Activated naive CD8-positive, alpha-beta T cell treated with anti-CD3 and anti-CD28 coated beads, Interleukin-2, amount 10 ng/mL, durations not matched to agents 7 days and 5 days (primary cell): ENCODE measurements at regions not wholly inside any gene's neighbourhood (a gene's known extent, or its start where the extent isn't known, plus 50 kb on each side); places are given as distances from the start of the nearest gene placed in this dataset.
"Not testable (repeated sequence)": the region's sequence is repeated elsewhere in the genome, so short reads cannot be mapped to it uniquely, and the experiment has no call there.

ENCODE experiments used
- ATAC-seq: fragments of 150-1000 bp; cut with Tn5 transposase; one replicate; pipeline ENCODE4 v1.10.0; 2021; ENCODE audit warnings: low read depth, moderate library complexity
- POLR2A ChIA-PET: fragments of 350-600 bp; sonication (Branson Sonifier 250); formaldehyde crosslinking; loops from one replicate; lab custom pipeline; 2021; ENCODE audit warnings: antibody characterized with exemption; lab: Charles Lee
- DNase-seq: peaks from one replicate; pipeline ENCODE4 v3.0.0; 2021
- H3K27ac Mint-ChIP-seq: one replicate; pipeline ENCODE4 v1.8.0; 2022; ENCODE audit warnings: mild to moderate bottlenecking, mixed read lengths
- H3K27me3 Mint-ChIP-seq: one replicate; pipeline ENCODE4 v1.8.0; 2022; ENCODE audit warnings: mild to moderate bottlenecking, moderate library complexity, mixed read lengths
- H3K36me3 Mint-ChIP-seq: one replicate; pipeline ENCODE4 v1.8.0; 2021; ENCODE audit warnings: mild to moderate bottlenecking, mixed read lengths
- H3K4me1 Mint-ChIP-seq: one replicate; pipeline ENCODE4 v1.8.0; 2021; ENCODE audit warnings: mixed read lengths
- H3K4me3 Mint-ChIP-seq: one replicate; pipeline ENCODE4 v1.8.0; 2022; ENCODE audit warnings: mild to moderate bottlenecking, moderate library complexity, mixed read lengths
- H3K9me3 Mint-ChIP-seq: one replicate; pipeline ENCODE4 v1.8.0; 2021; ENCODE audit warnings: mixed read lengths

DNA sequence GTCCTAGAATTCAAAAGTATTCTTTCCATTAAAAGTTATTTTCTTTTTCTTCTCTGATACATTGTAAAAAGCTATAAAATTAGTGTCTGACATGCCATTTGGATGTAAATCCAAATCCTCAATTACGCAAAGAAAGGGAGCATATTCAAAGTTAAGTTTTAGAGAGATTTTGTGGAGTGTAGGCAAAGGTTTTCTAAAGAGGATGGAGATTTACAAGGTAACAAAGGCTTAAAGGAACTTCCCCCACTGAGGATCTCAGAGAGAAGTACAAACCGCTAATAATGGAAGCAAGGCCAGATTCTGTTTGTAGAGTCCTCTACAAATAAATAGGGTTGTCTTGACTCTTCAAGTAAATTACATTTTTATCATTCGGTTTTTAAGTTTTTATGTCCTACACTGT, 91.0 kb upstream of the MAPK10 start:
- Mint-ChIP-seq H3K27me3 (peaks cover 10% of the 10 kb centered on the region), H3K36me3 (no peaks in the 10 kb centered on the region), H3K9me3 (no peaks in the 10 kb centered on the region), H3K27ac (no peak overlapping the region), H3K4me3 (no peak overlapping the region), H3K4me1 (no peaks in the 10 kb centered on the region)
- DNase-seq (no peak), ATAC-seq (no peak)
- POLR2A ChIA-PET = no interaction called here

DNA sequence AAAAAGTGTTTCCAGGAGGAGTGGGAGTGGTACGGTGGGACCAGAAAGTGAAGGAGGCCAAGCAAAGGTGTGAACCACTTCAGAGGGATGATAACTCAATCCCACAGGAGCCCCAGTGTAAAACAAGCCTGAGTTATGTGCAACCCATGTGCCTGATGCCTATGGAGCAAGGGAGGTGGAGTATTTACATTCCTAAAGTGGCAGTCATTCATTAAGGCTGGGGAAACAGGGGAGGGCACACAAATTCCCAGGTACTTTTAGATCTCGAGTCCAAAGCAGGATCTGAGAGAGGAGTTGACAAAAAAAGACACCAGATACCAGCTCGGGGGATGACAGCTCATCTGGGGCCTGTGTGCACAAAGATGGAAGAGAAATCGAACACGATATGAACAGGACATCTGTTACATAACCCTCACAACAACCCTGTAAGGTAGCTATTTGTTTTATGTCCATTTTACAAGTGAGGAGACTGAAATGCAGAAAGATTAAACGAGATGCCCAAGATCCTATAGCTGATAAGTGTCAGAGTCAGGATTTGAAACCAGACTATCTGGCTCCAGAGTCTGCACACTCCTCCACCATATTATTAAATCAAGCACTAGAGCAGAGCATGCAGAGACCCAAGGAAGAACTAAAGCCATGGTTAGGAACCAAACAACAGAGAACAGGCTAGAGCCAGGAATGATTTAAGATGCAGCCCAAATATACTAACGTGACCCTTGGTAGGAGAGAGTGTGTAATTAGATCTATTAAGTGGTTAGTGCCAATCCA, 91.9 kb upstream of the MAPK10 start:
- Mint-ChIP-seq H3K27ac (no peak overlapping the region), H3K9me3 (no peaks in the 10 kb centered on the region), H3K36me3 (no peaks in the 10 kb centered on the region), H3K4me3 (no peak overlapping the region), H3K27me3 (peaks cover 12% of the 10 kb centered on the region), H3K4me1 (no peaks in the 10 kb centered on the region)
- POLR2A ChIA-PET = no interaction called here
- DNase-seq = no peak
- no peak for ATAC-seq

DNA sequence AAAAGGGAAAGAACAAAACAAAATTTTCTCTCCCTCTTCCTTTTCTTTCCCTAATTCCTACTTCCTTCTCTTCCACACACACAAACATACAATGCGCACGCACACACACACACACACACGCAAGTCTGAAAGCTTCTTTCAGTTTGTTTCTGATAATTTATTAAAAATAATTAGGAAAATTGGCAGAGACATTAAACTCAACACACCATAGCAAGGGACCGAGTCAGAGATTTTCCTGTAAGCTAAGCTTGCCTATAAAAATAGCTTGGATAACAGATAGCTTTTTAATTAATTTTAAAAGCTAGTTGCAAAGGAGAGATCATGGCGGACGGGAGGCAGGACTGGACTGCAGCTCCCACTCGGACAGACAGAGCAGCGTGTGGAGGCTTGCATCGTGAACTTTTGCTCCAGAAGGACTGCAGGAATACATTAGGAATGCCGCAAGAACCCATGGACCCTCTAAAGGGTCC, 92.6 kb upstream of the MAPK10 start:
- H3K27ac Mint-ChIP-seq = no peak overlapping the region
- H3K36me3 Mint-ChIP-seq = no peaks in the 10 kb centered on the region
- POLR2A ChIA-PET = no interaction called here
- H3K27me3 Mint-ChIP-seq = peaks cover 16% of the 10 kb centered on the region
- ATAC-seq (no peak), DNase-seq (no peak)
- H3K9me3 Mint-ChIP-seq = no peaks in the 10 kb centered on the region
- no peak overlapping the region for H3K4me3 Mint-ChIP-seq
- H3K4me1 Mint-ChIP-seq = no peaks in the 10 kb centered on the region

- Mint-ChIP-seq H3K9me3 (no peaks in the 10 kb centered on the region), H3K36me3 (no peaks in the 10 kb centered on the region), H3K27ac (no peak overlapping the region), H3K27me3 (peaks cover 18% of the 10 kb centered on the region), H3K4me3 (no peak overlapping the region), H3K4me1 (no peaks in the 10 kb centered on the region)
- ATAC-seq = no peak
- no peak for DNase-seq
- POLR2A ChIA-PET = no interaction called here
Measured at GRCh38 chr4:86452924-86453531, 93.2 kb upstream of the MAPK10 start.

DNA sequence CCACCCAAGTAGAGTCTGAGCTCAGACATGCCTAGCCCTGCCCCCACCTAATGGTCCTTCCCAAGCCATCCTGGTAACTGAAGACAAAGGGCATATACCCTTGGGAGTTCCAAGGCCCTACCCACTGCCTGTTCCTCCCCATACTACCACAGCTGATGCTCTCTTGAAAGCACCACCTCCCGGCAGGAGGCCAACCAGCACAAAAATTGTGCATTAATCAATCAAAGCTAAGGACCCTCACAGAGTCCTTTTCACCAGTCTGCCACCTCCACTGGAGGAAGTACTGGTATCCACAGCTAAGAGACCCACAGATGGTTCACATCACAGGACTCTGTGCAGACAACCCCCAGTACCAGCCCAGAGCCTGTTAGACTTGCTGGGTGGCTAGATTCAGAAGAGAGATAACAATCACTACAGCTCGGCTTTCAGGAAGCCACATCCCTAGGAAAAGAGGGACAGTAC, 93.8 kb upstream of the MAPK10 start:
- H3K9me3 Mint-ChIP-seq, H3K4me3 Mint-ChIP-seq, H3K36me3 Mint-ChIP-seq, H3K4me1 Mint-ChIP-seq, H3K27ac Mint-ChIP-seq, POLR2A ChIA-PET, DNase-seq, ATAC-seq: not testable (repeated sequence)
- H3K27me3 Mint-ChIP-seq = peaks cover 19% of the 10 kb centered on the region

GRCh38 chr4:86461849-86462248, 102.0 kb upstream of the MAPK10 start:
- POLR2A ChIA-PET = no interaction called here
- Mint-ChIP-seq H3K9me3 (peaks cover 7% of the 10 kb centered on the region), H3K27me3 (peaks cover 13% of the 10 kb centered on the region), H3K27ac (no peak overlapping the region), H3K4me1 (no peaks in the 10 kb centered on the region), H3K4me3 (no peak overlapping the region), H3K36me3 (no peaks in the 10 kb centered on the region)
- DNase-seq (no peak), ATAC-seq (no peak)

- Mint-ChIP-seq H3K27me3 (peaks cover 6% of the 10 kb centered on the region), H3K4me3 (no peak overlapping the region), H3K27ac (peak overlapping the region; percentile 32), H3K9me3 (no peaks in the 10 kb centered on the region), H3K4me1 (peaks cover 3% of the 10 kb centered on the region), H3K36me3 (no peaks in the 10 kb centered on the region)
- POLR2A ChIA-PET = no interaction called here
- DNase-seq (no peak), ATAC-seq (no peak)
Measured at GRCh38 chr4:86472377-86473019, 112.6 kb upstream of the MAPK10 start.

DNA sequence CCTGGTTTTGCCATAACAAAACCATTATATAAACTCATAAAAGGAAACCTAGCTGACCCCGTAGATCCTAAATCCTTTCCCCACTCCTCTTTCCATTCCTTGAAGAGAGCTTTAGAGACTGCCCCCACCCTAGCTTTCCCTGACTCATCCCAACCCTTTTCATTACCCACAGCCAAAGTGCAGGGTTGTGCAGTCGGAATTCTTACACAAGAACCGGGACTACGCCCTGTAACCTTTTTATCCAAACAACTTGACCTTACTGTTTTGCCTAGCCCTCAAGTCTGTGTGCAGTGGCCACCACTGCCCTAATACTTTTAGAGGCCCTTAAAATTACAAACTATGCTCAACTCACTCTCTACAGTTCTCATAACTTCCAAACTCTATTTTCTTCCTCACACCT, 116.0 kb upstream of the PTPN13 start:
- H3K27me3 Mint-ChIP-seq, H3K27ac Mint-ChIP-seq, DNase-seq, ATAC-seq, H3K9me3 Mint-ChIP-seq, H3K4me1 Mint-ChIP-seq, H3K4me3 Mint-ChIP-seq, POLR2A ChIA-PET, H3K36me3 Mint-ChIP-seq: not testable (repeated sequence)

DNA sequence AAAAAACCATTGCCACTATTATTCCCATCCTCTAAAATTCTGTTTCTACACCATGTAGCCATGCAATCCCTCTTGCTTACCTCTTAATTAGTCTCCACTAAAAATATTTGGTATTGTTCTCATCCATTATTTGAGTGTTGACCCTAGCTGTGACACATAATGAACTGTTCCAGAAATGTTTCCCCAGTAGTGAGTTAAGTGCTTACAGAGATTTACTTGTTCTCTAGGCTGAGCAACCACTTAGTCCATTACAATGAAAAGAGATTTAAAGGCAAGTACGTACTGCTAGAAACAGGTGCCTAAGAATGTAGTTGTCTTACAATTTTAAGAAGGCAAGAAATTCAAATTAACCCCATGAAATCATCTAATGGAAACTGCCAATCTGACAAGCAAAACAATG, 112.7 kb upstream of the PTPN13 start:
- H3K4me1 Mint-ChIP-seq = peaks cover 10% of the 10 kb centered on the region
- POLR2A ChIA-PET = no interaction called here
- H3K27ac Mint-ChIP-seq = no peak overlapping the region
- H3K27me3 Mint-ChIP-seq = peaks cover 8% of the 10 kb centered on the region
- DNase-seq (no peak), ATAC-seq (no peak)
- no peak overlapping the region for H3K4me3 Mint-ChIP-seq
- H3K36me3 Mint-ChIP-seq = no peaks in the 10 kb centered on the region
- H3K9me3 Mint-ChIP-seq = no peaks in the 10 kb centered on the region

- no peak overlapping the region for H3K27ac Mint-ChIP-seq
- DNase-seq (no peak), ATAC-seq (no peak)
- peaks cover 10% of the 10 kb centered on the region for H3K4me1 Mint-ChIP-seq
- H3K4me3 Mint-ChIP-seq = no peak overlapping the region
- POLR2A ChIA-PET = no interaction called here
- peaks cover 8% of the 10 kb centered on the region for H3K27me3 Mint-ChIP-seq
- H3K36me3 Mint-ChIP-seq = no peaks in the 10 kb centered on the region
- no peaks in the 10 kb centered on the region for H3K9me3 Mint-ChIP-seq
Measured at GRCh38 chr4:86482306-86483172, 111.6 kb upstream of the PTPN13 start.

- Mint-ChIP-seq H3K4me1 (peaks cover 10% of the 10 kb centered on the region), H3K27ac (no peak overlapping the region), H3K4me3 (no peak overlapping the region), H3K9me3 (no peaks in the 10 kb centered on the region), H3K27me3 (peaks cover 8% of the 10 kb centered on the region), H3K36me3 (no peaks in the 10 kb centered on the region)
- ATAC-seq = no peak
- DNase-seq = no peak
- POLR2A ChIA-PET = no interaction called here
Measured at GRCh38 chr4:86483173-86483490, 111.0 kb upstream of the PTPN13 start.

DNA sequence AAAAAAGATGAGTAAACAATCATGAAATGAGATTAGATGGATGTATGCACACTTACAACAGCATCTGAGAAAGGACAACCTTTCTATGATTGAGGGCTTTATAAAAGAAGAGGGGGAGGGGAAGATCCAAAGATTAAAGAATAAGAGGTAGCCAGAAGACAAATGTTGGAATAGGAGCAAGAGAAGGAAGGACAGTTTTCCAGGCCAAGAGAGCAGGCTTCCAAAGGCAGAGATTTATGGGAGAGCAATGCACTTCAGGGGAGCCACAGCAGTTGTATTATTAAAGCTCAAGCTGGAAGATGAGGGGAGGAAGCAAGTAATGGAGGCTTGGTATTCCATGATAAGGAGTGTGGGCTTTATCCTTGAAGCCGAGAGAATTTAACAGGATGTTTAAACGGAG, 110.3 kb upstream of the PTPN13 start:
- H3K4me3 Mint-ChIP-seq = no peak overlapping the region
- no peaks in the 10 kb centered on the region for H3K36me3 Mint-ChIP-seq
- ATAC-seq = no peak
- H3K9me3 Mint-ChIP-seq = no peaks in the 10 kb centered on the region
- POLR2A ChIA-PET = no interaction called here
- no peak overlapping the region for H3K27ac Mint-ChIP-seq
- H3K4me1 Mint-ChIP-seq = peaks cover 10% of the 10 kb centered on the region
- peaks cover 8% of the 10 kb centered on the region for H3K27me3 Mint-ChIP-seq
- no peak for DNase-seq

GRCh38 chr4:86484241-86484640, 109.9 kb upstream of the PTPN13 start:
- Mint-ChIP-seq H3K36me3 (no peaks in the 10 kb centered on the region), H3K4me1 (peaks cover 10% of the 10 kb centered on the region), H3K9me3 (no peaks in the 10 kb centered on the region), H3K27ac (no peak overlapping the region), H3K27me3 (peaks cover 8% of the 10 kb centered on the region), H3K4me3 (no peak overlapping the region)
- POLR2A ChIA-PET = no interaction called here
- DNase-seq (no peak), ATAC-seq (no peak)
